ENCODE measurements at regions not wholly inside any gene's neighbourhood (a gene's known extent, or its start where the extent isn't known, plus 50 kb on each side); places are given as distances from the start of the nearest gene placed in this dataset.

GRCh38 chr2:117656546-117656945, 157.9 kb upstream of the DDX18 start:
- no peak for TF ChIP-seq CTCF (IDR thresholded peaks at IDR 0.05; ENCODE audit: insufficient read depth, low read depth, low read length)
- no peak for DNase-seq (ENCODE audit: low read depth)

GRCh38 chr2:117661619-117662018, 152.9 kb upstream of the DDX18 start:
- no peak for DNase-seq (ENCODE audit: low read depth)
- no peak overlapping the region for H3K4me3 ChIP-seq (ENCODE audit: low read depth, low read length)
- TF ChIP-seq CTCF (IDR thresholded peaks at IDR 0.05; ENCODE audit: insufficient read depth, low read depth, low read length), result no peak

More at GRCh38 chr2:117656546-117656945, 157.9 kb upstream of the DDX18 start:
- H3K4me3 ChIP-seq (ENCODE audit: low read depth, low read length), result no peak overlapping the region

GRCh38 chr2:117674172-117674571, 140.3 kb upstream of the DDX18 start:
- DNase-seq (ENCODE audit: low read depth), result no peak
- no peak overlapping the region for H3K4me3 ChIP-seq (ENCODE audit: low read depth, low read length)
- no peak for TF ChIP-seq CTCF (IDR thresholded peaks at IDR 0.05; ENCODE audit: insufficient read depth, low read depth, low read length)

- TF ChIP-seq CTCF (IDR thresholded peaks at IDR 0.05; ENCODE audit: insufficient read depth, low read depth, low read length), result no peak
- no peak overlapping the region for H3K4me3 ChIP-seq (ENCODE audit: low read depth, low read length)
- no peak for DNase-seq (ENCODE audit: low read depth)
Observed at GRCh38 chr2:117679952-117680351, 134.5 kb upstream of the DDX18 start.

- TF ChIP-seq CTCF (IDR thresholded peaks at IDR 0.05; ENCODE audit: insufficient read depth, low read depth, low read length), result no peak
- no peak overlapping the region for H3K4me3 ChIP-seq (ENCODE audit: low read depth, low read length)
- no peak for DNase-seq (ENCODE audit: low read depth)
Observed at GRCh38 chr2:117684919-117685318, 129.6 kb upstream of the DDX18 start.

- no peak for TF ChIP-seq CTCF (IDR thresholded peaks at IDR 0.05; ENCODE audit: insufficient read depth, low read depth, low read length)
Observed at GRCh38 chr2:117686699-117687098, 127.8 kb upstream of the DDX18 start.

GRCh38 chr2:117691595-117691994, 122.9 kb upstream of the DDX18 start:
- TF ChIP-seq CTCF (IDR thresholded peaks at IDR 0.05; ENCODE audit: insufficient read depth, low read depth, low read length), result no peak
- DNase-seq (ENCODE audit: low read depth), result no peak
- H3K4me3 ChIP-seq (ENCODE audit: low read depth, low read length), result no peak overlapping the region

More at GRCh38 chr2:117686699-117687098, 127.8 kb upstream of the DDX18 start:
- no peak for DNase-seq (ENCODE audit: low read depth)
- no peak overlapping the region for H3K4me3 ChIP-seq (ENCODE audit: low read depth, low read length)
